ENCODE measurements at regions not wholly inside any gene's neighbourhood (a gene's known extent, or its start where the extent isn't known, plus 50 kb on each side); places are given as distances from the start of the nearest gene placed in this dataset.
"Not testable (repeated sequence)": the region's sequence is repeated elsewhere in the genome, so short reads cannot be mapped to it uniquely, and the experiment has no call there.

DNA sequence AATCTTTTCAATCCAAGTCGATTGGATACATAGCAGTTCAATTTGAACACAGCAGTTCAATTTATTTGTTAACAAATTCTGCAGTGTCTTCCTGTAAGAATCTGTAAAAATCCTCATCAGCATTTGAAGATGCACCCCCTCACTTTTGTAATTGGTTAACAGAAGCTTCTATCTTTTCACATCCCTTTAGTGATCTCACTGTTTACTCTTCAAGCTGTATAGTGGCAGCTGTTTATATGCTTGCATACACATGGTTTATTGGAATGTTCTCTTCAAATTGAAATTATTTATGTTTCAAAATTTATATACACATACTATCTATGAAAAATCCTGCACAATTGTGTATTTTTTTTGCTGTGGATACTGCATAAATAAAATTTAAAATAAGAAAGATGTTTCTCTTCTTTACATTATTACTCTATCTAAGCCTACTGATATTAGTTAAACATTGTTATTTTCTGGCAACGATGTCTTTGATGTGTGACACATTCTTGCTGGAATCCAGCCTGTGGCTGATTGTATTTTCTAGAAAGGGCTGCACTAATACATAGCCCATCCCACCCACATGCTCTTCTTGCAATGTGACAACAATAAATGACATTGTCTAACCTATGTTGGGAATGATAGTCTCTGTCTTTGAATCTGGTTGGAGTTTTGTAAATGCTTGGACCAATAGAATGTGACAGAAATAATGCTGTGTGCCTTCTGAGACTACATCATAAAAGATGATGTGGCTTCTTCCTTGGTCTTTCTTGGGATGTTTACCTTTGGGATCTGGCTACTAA is 573.0 kb downstream of the CD109 start:
- TF ChIP-seq, protein P1, sequence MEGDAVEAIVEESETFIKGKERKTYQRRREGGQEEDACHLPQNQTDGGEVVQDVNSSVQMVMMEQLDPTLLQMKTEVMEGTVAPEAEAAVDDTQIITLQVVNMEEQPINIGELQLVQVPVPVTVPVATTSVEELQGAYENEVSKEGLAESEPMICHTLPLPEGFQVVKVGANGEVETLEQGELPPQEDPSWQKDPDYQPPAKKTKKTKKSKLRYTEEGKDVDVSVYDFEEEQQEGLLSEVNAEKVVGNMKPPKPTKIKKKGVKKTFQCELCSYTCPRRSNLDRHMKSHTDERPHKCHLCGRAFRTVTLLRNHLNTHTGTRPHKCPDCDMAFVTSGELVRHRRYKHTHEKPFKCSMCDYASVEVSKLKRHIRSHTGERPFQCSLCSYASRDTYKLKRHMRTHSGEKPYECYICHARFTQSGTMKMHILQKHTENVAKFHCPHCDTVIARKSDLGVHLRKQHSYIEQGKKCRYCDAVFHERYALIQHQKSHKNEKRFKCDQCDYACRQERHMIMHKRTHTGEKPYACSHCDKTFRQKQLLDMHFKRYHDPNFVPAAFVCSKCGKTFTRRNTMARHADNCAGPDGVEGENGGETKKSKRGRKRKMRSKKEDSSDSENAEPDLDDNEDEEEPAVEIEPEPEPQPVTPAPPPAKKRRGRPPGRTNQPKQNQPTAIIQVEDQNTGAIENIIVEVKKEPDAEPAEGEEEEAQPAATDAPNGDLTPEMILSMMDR (IDR thresholded peaks at IDR 0.05; ENCODE audit: insufficient read depth, missing control alignments) = no peak
- FAIRE-seq (no peak), DNase-seq (ENCODE audit: insufficient read length, low spot score) (no peak)

DNA sequence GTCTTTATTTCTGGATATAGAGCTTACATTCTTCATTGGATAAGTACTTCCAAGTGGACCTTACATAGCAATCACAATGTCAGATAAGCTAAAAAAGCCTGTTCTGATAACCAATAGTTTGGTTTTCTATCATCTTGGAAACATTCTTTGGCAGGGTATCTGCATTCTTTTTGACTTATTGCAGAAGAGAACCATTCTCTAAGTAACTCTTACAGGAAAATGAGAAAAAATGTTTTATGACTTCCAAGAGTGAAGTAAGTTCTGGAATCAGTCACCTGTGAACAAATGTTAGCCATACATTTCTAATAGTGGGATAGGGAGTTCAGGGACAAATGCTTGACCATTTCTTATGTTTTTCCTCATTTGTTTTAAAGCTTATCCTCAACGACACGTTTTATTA is 564.0 kb downstream of the CD109 start:
- DNase-seq (ENCODE audit: insufficient read length, low spot score) (no peak), FAIRE-seq (no peak)
- TF ChIP-seq, protein P1 (IDR thresholded peaks at IDR 0.05; ENCODE audit: insufficient read depth, missing control alignments) = no peak

DNA sequence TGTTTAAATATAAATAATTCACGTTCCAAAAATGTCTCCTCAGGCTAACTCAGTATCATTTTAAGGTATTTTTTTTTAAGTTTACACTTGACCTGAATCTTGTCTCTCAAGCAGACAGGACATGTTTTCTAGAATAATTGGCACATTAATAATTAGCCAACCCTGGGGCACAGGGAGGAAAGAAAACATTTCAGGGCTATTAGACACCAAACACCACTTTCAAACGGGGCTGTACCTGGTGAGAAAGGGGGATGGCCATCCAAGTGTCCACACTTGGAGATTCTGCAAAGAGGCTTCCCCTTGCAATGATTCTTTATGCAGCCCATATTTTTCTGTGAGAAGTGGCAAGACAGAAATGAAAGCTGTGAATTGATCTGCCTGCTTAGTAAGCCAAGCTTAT is 560.8 kb downstream of the CD109 start:
- TF ChIP-seq, protein P1 (IDR thresholded peaks at IDR 0.05; ENCODE audit: insufficient read depth, missing control alignments) = no peak
- DNase-seq (ENCODE audit: insufficient read length, low spot score) (no peak), FAIRE-seq (no peak)

DNA sequence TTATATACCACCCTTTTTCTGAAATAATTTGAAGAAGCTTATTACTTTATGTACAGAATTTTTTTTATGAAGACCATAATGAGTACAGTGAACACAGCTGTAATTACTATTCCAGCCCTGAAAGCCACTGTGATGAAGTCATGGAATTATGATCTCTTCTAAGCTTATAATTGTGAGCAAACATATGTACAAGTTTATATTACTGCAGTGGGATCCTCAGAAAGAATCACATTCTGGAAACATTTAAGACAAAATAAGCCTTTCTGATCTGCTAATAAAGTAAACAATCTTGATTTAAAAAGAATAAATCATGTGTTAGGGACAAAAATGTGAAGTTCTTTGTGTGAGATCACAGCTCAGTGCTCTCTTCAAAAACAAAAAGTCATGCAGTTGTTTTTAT is 560.4 kb downstream of the CD109 start:
- TF ChIP-seq, protein P1 (IDR thresholded peaks at IDR 0.05; ENCODE audit: insufficient read depth, missing control alignments) = no peak
- FAIRE-seq = no peak
- DNase-seq (ENCODE audit: insufficient read length, low spot score) = no peak

DNA sequence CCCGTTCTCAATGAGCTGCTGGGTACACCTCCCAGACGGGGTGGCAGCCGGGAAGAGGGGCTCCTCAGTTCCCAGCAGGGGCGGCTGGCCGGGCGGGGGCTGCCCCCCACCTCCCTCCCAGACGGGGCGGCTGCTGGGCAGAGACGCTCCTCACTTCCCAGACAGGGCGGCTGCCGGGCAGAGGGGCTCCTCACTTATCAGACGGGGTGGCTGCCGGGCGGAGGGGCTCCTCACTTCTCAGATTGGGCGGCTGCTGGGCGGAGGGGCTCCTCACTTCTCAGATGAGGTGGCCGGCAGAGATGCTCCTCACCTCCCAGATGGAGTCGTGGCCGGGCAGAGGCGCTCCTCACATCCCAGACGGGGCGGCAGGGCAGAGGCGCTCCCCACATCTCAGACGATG is 559.0 kb downstream of the CD109 start:
- not testable (repeated sequence) for FAIRE-seq; DNase-seq (ENCODE audit: insufficient read length, low spot score)

DNA sequence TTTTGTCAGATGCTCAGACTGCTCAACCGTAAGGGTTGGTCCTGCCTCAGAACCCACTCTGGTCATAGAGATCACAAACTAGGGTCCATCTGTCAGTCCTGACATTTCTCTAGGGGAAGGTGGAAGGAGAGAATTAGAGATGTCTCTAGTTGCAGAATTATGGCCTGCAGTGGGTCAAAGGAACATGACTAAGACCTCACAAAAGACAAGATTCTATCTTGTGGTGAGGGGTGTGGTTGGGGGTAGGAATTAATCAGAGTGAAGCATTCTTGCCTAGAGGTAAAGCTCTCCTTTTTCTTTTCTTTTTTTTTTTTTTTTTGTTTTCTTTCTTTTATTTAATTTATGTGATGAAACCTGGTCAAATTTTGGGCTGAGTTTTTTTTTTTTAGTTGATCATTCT is 558.1 kb downstream of the CD109 start:
- not testable (repeated sequence) for DNase-seq (ENCODE audit: insufficient read length, low spot score)

DNA sequence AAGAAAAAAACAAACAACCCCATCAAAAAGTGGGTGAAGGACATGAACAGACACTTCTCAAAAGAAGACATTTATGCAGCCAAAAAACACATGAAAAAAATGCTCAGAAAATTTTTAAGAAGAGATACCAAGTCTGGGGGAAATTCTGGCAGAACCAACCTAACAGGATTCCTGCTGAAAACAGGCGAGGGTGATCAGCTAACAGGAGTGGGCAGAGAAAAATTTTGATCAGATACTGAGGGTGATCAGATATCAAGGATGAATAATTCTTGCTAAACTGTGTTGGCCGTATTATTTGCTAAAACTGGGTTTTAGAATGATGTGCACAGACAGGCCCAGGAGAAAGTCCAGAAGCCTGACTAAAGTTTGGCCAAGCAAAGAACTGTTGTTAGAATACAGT is 557.3 kb downstream of the CD109 start:
- TF ChIP-seq, protein P1 (IDR thresholded peaks at IDR 0.05; ENCODE audit: insufficient read depth, missing control alignments) = no peak
- no peak for FAIRE-seq
- no peak for DNase-seq (ENCODE audit: insufficient read length, low spot score)

More for the DNA sequence above, 558.1 kb downstream of the CD109 start:
- FAIRE-seq = not testable (repeated sequence)

DNA sequence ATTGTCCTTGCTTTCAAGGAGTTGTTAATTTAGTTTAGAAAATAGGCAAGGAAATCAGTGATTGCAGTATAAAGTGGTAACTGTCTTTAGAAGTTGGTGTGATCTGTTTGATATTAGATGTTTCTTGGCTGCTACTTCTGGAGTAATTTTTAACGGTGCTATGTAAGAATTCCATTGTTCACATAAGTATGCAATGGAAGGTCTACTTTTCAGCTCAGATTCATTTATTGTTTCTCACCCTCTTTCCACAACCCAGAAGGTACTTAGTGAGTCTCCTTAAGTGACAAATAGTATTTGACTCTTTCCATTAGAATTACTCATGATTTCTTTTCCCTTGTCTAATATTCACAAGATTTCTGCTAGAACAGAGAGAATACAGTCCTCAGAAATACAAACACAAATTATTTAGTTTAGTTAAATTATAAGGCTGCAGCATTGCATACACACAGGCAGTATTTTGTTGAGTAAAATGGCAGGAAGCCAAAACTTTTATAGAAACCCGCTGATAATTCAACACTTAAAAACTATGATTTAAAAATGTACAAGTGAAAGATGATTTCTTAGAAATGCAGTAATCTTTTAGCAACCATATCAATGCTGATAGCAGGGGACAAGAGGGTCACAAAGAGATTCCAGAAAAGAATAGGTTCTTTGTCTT is 554.3 kb downstream of the CD109 start:
- no peak for FAIRE-seq
- DNase-seq (ENCODE audit: insufficient read length, low spot score) = no peak
- TF ChIP-seq, protein P1 (IDR thresholded peaks at IDR 0.05; ENCODE audit: insufficient read depth, missing control alignments) = no peak

Data from D721Med (cell line).